AG04450 (cell line): ENCODE measurements at regions not wholly inside any gene's neighbourhood (a gene's known extent, or its start where the extent isn't known, plus 50 kb on each side); places are given as distances from the start of the nearest gene placed in this dataset.

ENCODE experiments used
- CTCF ChIA-PET: fragments of 300-600, 350-600 bp; formaldehyde crosslinking; extraction: SDS; loops from one replicate; lab custom pipeline; 2022; ENCODE audit warnings: antibody characterized with exemption, inconsistent platforms; lab: Charles Lee
- POLR2A ChIA-PET: fragments of 350-600 bp; formaldehyde crosslinking; extraction: SDS; loops from one replicate; lab custom pipeline; 2021; ENCODE audit warnings: antibody characterized with exemption, inconsistent platforms; lab: Yijun Ruan, JAX
- DNase-seq: peaks from one replicate; pipeline ENCODE4 v3.0.0-alpha.2; 2011; ENCODE audit warnings: low read depth, low spot score
- H3K27ac ChIP-seq: one replicate; pipeline ENCODE4 v1.5.1; 2012; ENCODE audit warnings: low read depth, low read length, control low read depth
- H3K27me3 ChIP-seq: one replicate; pipeline ENCODE4 v1.6.0; 2012; ENCODE audit warnings: low read length; ENCODE audit not compliant: control insufficient read depth, insufficient read depth
- H3K4me3 ChIP-seq: 2 replicates; pipeline ENCODE4 v1.5.1; 2011; ENCODE audit warnings: mild to moderate bottlenecking, low read depth, low read length, control low read depth
- H3K9me3 ChIP-seq: 2 replicates; pipeline ENCODE4 v1.5.1; 2012; ENCODE audit warnings: low read length; ENCODE audit not compliant: control insufficient read depth, insufficient read depth
- CTCF ChIP-seq: IDR thresholded peaks from 2 replicates; pipeline ENCODE4 v1.5.1; 2011; ENCODE audit warnings: low read depth, low read length, control low read depth, inconsistent platforms

- no peak for DNase-seq
- Histone ChIP-seq H3K4me3 (no peak overlapping the region), H3K27ac (no peak overlapping the region), H3K27me3 (no peaks in the 10 kb centered on the region), H3K9me3 (no peaks in the 10 kb centered on the region)
- TF ChIP-seq CTCF = no peak
- ChIA-PET POLR2A (no interaction called here), CTCF (interaction anchor here (0.9 kb wide), 1 partner anchor 55 kb away, joined by 5 read pairs; the partner anchor contains the start of gene SLC39A10)
Measured at GRCh38 chr2:195601361-195601760, 55.7 kb upstream of the SLC39A10 start.

- no peak overlapping the region for H3K4me3 ChIP-seq
- CTCF ChIA-PET = interaction anchor here (0.9 kb wide), 1 partner anchor 56 kb away, joined by 5 read pairs; the partner anchor contains the start of gene SLC39A10
- POLR2A ChIA-PET = no interaction called here
- no peaks in the 10 kb centered on the region for H3K9me3 ChIP-seq
- DNase-seq = no peak
- no peak overlapping the region for H3K27ac ChIP-seq
- no peaks in the 10 kb centered on the region for H3K27me3 ChIP-seq
- no peak for TF ChIP-seq CTCF
Measured at GRCh38 chr2:195600778-195601177, 56.2 kb upstream of the SLC39A10 start.

- H3K4me3 ChIP-seq = no peak overlapping the region
- POLR2A ChIA-PET = no interaction called here
- no peak for TF ChIP-seq CTCF
- no peaks in the 10 kb centered on the region for H3K27me3 ChIP-seq
- no peaks in the 10 kb centered on the region for H3K9me3 ChIP-seq
- H3K27ac ChIP-seq = no peak overlapping the region
- CTCF ChIA-PET = no interaction called here
- DNase-seq = no peak
Measured at GRCh38 chr2:195596840-195597239, 60.2 kb upstream of the SLC39A10 start.

- Histone ChIP-seq H3K27ac (no peak overlapping the region), H3K4me3 (no peak overlapping the region), H3K27me3 (no peaks in the 10 kb centered on the region), H3K9me3 (no peaks in the 10 kb centered on the region)
- TF ChIP-seq CTCF = no peak
- DNase-seq = no peak
- ChIA-PET CTCF (no interaction called here), POLR2A (no interaction called here)
Measured at GRCh38 chr2:195595825-195596224, 61.2 kb upstream of the SLC39A10 start.

- CTCF ChIA-PET = no interaction called here
- H3K27ac ChIP-seq = no peak overlapping the region
- no peak overlapping the region for H3K4me3 ChIP-seq
- POLR2A ChIA-PET = no interaction called here
- DNase-seq = no peak
- no peaks in the 10 kb centered on the region for H3K9me3 ChIP-seq
- TF ChIP-seq CTCF = no peak
- no peaks in the 10 kb centered on the region for H3K27me3 ChIP-seq
Measured at GRCh38 chr2:195594919-195595694, 61.9 kb upstream of the SLC39A10 start.
